Caco-2 (cell line): ENCODE measurements at regions not wholly inside any gene's neighbourhood (a gene's known extent, or its start where the extent isn't known, plus 50 kb on each side); places are given as distances from the start of the nearest gene placed in this dataset.

Experiments
- BruUV-seq: library from RNA; stranded (reverse); fragments of 400-500 nt; replicated peaks from 2 replicates; lab custom pipeline; 2021; lab: Mats Ljungman, UMichigan
- CTCF ChIA-PET: fragments of 300-600 bp; sonication (Branson Sonifier 250); formaldehyde crosslinking; loops from one replicate; lab custom pipeline; 2022; ENCODE audit warnings: antibody characterized with exemption; lab: Charles Lee
- POLR2A ChIA-PET: fragments of 300-600 bp; sonication (Branson Sonifier 250); formaldehyde crosslinking; loops from one replicate; lab custom pipeline; 2022; ENCODE audit warnings: antibody characterized with exemption; lab: Charles Lee
- DNase-seq, 2 experiments: peaks; one replicate each; pipeline versions ENCODE4 v3.0.0 to v3.0.0-alpha.2; 2020 to 2022
- H3K27me3 ChIP-seq: replicated peaks from 2 replicates; pipeline ENCODE4 v1.6.0; 2011; ENCODE audit warnings: low read length; ENCODE audit not compliant: control insufficient read depth, insufficient read depth
- H3K36me3 ChIP-seq: 2 replicates; pipeline ENCODE4 v1.5.1; 2011; ENCODE audit warnings: low read length; ENCODE audit not compliant: control insufficient read depth, insufficient read depth
- H3K4me1 ChIP-seq: fragments of 250-450 bp; sonication (Bioruptor Pico); 2 replicates; pipeline ENCODE4 v1.5.1; 2020; ENCODE audit warnings: mild to moderate bottlenecking
- H3K4me3 ChIP-seq: 2 replicates; pipeline ENCODE4 v1.5.1; 2011; ENCODE audit warnings: low read depth, mild to moderate bottlenecking, control low read depth, low read length
- H3K9me3 ChIP-seq: fragments of 250-450 bp; sonication (Bioruptor Pico); 2 replicates; pipeline ENCODE4 v1.5.1; 2020; ENCODE audit warnings: mild to moderate bottlenecking, moderate library complexity
- H3K27ac Mint-ChIP-seq: one replicate; pipeline ENCODE4 v1.8.0; 2022; ENCODE audit warnings: mixed read lengths; ENCODE audit not compliant: unreplicated experiment
- H3K27me3 Mint-ChIP-seq: one replicate; pipeline ENCODE4 v1.8.0; 2022; ENCODE audit warnings: mixed read lengths; ENCODE audit not compliant: insufficient read depth, unreplicated experiment
- H3K36me3 Mint-ChIP-seq: one replicate; pipeline ENCODE4 v1.8.0; 2022; ENCODE audit warnings: mild to moderate bottlenecking, mixed read lengths; ENCODE audit not compliant: insufficient read depth, unreplicated experiment
- H3K4me1 Mint-ChIP-seq: one replicate; pipeline ENCODE4 v1.8.0; 2022; ENCODE audit warnings: low read depth, mixed read lengths; ENCODE audit not compliant: unreplicated experiment
- H3K4me3 Mint-ChIP-seq: one replicate; pipeline ENCODE4 v1.8.0; 2022; ENCODE audit warnings: mild to moderate bottlenecking, moderate library complexity, mixed read lengths; ENCODE audit not compliant: unreplicated experiment
- H3K9me3 Mint-ChIP-seq: one replicate; pipeline ENCODE4 v1.8.0; 2022; ENCODE audit warnings: mixed read lengths; ENCODE audit not compliant: unreplicated experiment
- intact Hi-C: fragments of 100-400 bp; cut with micrococcal nuclease; formaldehyde crosslinking; loops from one replicate; pipeline ENCODE4 v1.10.0; 2022; ENCODE audit not compliant: unreplicated experiment
- TF ChIP-seq, protein P1 (sequence below), 2 experiments: fragments of 200-600 bp in 1 of 2; IDR thresholded peaks; 1 replicate in 1 of 2; 2 replicates in 1 of 2; pipeline versions ENCODE4 v1.5.1 to v1.8.0; 2011 to 2022; ENCODE audit warnings: antibody characterized with exemption in 1 of 2, control low read depth in 1 of 2, inconsistent platforms in 1 of 2, low read depth in 1 of 2, low read length in 1 of 2, mild to moderate bottlenecking in 1 of 2, moderate library complexity in 1 of 2; ENCODE audit not compliant: insufficient read depth in 1 of 2, severe bottlenecking in 1 of 2, unreplicated experiment in 1 of 2

DNA sequence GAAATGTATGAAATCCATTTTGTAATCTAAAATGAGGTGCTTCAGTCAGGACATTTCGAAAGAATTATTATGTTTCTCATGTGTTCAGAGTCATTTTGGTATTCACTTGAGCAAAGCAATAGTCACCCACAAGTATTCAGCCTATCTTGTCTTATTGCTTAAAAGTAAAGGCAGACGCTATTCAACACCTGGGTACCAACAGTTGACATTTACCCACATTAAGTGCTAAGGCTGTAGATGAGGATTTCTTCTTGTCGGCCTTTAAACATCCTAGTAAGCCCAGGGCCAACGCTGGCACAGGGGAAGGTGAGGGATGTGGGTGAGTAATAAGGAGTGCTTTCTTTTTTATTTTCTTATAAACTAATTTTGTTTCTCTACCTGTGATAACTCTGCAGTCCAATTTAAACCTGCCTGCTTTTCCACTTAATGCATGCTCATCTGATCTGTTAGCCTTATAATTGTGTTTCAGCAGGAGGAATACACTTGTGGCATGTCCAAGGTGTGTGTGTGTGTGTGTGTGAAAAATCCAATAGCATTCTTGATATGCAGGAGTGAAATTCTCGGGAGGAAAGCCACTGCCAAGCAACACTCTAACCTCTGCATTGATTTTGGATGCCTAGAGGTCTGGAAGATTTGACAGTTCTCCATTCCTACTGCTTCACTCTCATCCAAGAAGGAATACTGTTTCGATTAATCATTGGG, 252.0 kb downstream of the SOX4 start:
- ChIA-PET POLR2A (no interaction called here), CTCF (no interaction called here)
- Mint-ChIP-seq H3K4me1 (peaks cover 20% of the 10 kb centered on the region), H3K27ac (no peak overlapping the region), H3K27me3 (no peaks in the 10 kb centered on the region), H3K9me3 (no peaks in the 10 kb centered on the region), H3K4me3 (no peak overlapping the region), H3K36me3 (no peaks in the 10 kb centered on the region)
- no TSS peak for BruUV-seq
- TF ChIP-seq, protein P1, sequence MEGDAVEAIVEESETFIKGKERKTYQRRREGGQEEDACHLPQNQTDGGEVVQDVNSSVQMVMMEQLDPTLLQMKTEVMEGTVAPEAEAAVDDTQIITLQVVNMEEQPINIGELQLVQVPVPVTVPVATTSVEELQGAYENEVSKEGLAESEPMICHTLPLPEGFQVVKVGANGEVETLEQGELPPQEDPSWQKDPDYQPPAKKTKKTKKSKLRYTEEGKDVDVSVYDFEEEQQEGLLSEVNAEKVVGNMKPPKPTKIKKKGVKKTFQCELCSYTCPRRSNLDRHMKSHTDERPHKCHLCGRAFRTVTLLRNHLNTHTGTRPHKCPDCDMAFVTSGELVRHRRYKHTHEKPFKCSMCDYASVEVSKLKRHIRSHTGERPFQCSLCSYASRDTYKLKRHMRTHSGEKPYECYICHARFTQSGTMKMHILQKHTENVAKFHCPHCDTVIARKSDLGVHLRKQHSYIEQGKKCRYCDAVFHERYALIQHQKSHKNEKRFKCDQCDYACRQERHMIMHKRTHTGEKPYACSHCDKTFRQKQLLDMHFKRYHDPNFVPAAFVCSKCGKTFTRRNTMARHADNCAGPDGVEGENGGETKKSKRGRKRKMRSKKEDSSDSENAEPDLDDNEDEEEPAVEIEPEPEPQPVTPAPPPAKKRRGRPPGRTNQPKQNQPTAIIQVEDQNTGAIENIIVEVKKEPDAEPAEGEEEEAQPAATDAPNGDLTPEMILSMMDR (IDR thresholded peaks at IDR 0.05; ENCODE audit: insufficient read depth in 1 of 2, low read depth in 1 of 2, low read length in 1 of 2, severe bottlenecking in 1 of 2, unreplicated experiment in 1 of 2): no peak
- Histone ChIP-seq H3K4me3 (no peak overlapping the region), H3K9me3 (no peaks in the 10 kb centered on the region), H3K27me3 (no peaks in the 10 kb centered on the region), H3K4me1 (peaks cover 23% of the 10 kb centered on the region), H3K36me3 (no peaks in the 10 kb centered on the region)
- intact Hi-C loops: no loop called here
- no peak for DNase-seq

DNA sequence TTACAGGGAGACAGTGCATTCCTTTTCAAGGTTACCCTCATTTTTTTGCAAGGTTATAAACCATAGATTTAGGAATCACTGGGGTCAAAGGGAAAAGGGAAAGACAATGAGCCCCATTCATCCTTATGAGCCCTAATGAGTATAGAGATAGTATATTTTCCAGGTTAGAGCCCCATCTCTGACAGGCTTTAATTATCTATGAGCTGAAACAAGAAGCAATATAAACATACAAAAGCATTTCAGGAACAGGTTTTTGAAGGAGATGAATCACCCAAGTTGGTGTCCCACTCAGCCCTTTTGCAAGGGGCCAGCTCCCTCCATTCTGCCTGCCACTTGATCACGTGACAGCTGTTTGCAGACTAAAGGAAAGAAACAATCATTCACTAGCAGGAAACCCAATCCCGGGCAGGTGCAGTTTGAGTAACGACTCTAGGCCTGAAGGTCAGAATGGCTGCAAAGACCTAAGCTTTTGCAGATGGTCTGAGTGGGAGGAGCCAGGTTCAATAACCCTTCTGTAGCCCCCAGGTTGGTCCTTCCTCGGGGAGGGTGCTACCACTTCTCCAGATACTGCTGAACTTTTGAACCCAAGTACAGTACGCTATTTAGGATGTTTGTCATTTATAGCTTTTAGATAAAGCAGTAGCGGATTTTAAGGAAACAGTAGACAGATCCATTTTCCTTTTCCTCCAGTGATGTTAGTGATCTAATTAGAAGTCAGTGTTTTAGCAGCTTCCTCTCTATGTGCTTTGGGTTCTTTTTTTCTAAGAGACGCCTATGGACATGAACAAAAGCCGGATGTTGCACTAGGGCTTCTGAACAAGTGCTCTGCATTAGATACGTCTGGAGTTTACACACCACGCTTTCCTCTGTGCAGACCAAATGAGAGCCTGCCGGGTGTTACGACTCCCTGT, 253.2 kb downstream of the SOX4 start:
- Mint-ChIP-seq H3K36me3 (no peaks in the 10 kb centered on the region), H3K9me3 (no peaks in the 10 kb centered on the region), H3K4me3 (peak overlapping the region; percentile 37), H3K27ac (no peak overlapping the region), H3K27me3 (no peaks in the 10 kb centered on the region), H3K4me1 (peaks cover 20% of the 10 kb centered on the region)
- H3K9me3 ChIP-seq: no peaks in the 10 kb centered on the region
- H3K27me3 ChIP-seq: no peaks in the 10 kb centered on the region
- peaks cover 23% of the 10 kb centered on the region for H3K4me1 ChIP-seq
- TF ChIP-seq, protein P1 (IDR thresholded peaks at IDR 0.05; ENCODE audit: insufficient read depth in 1 of 2, low read depth in 1 of 2, low read length in 1 of 2, severe bottlenecking in 1 of 2, unreplicated experiment in 1 of 2): no peak
- no peak overlapping the region for H3K4me3 ChIP-seq
- no peaks in the 10 kb centered on the region for H3K36me3 ChIP-seq
- no TSS peak for BruUV-seq
- POLR2A ChIA-PET: interaction anchor here (0.6 to 1.0 kb wide), 2 partner anchors 20 to 253 kb away, joined by 3 to 4 read pairs; partner anchors contain the start of gene SOX4
- DNase-seq: peak; percentile 62 to 83
- intact Hi-C loops: no loop called here
- CTCF ChIA-PET: no interaction called here

DNA sequence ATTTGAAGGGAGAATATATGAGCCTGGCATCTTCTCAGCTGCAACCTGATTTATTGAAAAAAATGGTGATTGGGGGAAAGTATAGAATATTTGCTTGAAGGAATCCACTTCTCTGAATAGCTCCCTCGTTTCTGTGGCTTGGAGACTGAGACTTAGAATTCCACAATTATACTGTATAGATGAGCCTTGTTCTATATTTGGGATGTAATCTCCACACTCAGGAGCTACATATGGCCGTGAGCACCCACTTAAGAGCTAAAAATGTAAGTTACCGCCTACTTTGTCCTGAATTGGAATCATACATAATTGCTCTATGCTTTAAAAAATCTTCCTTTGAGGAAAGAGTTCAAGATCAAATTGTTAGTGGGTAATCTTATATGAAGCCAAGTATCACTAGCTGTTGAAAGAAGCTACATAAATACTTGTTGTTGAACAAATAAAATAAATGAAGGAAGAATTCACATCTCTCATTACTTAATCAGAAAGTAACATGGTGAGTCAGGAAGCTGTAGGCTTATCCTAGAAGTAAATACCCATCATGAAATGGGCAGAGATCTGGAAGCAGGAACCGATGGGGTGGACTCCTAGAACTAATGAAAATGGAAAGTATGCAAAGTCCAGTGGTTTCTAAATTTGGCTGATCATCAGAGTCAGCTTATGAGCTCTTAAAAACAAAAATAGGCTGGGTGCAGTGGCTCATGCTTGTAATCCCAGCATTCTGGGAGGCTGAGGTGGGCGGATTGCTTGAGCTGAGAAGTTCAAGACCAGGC, 254.3 kb downstream of the SOX4 start:
- BruUV-seq: no TSS peak
- Mint-ChIP-seq H3K36me3 (no peaks in the 10 kb centered on the region), H3K4me1 (peaks cover 20% of the 10 kb centered on the region), H3K9me3 (no peaks in the 10 kb centered on the region), H3K27me3 (no peaks in the 10 kb centered on the region), H3K27ac (no peak overlapping the region), H3K4me3 (no peak overlapping the region)
- Histone ChIP-seq H3K36me3 (no peaks in the 10 kb centered on the region), H3K4me1 (peaks cover 19% of the 10 kb centered on the region), H3K27me3 (no peaks in the 10 kb centered on the region), H3K4me3 (no peak overlapping the region), H3K9me3 (no peaks in the 10 kb centered on the region)
- ChIA-PET CTCF (no interaction called here), POLR2A (no interaction called here)
- no peak for DNase-seq
- TF ChIP-seq, protein P1 (IDR thresholded peaks at IDR 0.05; ENCODE audit: insufficient read depth in 1 of 2, low read depth in 1 of 2, low read length in 1 of 2, severe bottlenecking in 1 of 2, unreplicated experiment in 1 of 2): no peak
- intact Hi-C loops: no loop called here
